Mesenchymal stem cell (in vitro differentiated cells and primary cell): ENCODE measurements at regions not wholly inside any gene's neighbourhood (a gene's known extent, or its start where the extent isn't known, plus 50 kb on each side); places are given as distances from the start of the nearest gene placed in this dataset.

Experiments
- DNase-seq: peaks from one replicate; pipeline ENCODE4 v3.0.0-alpha.2; 2013
- H2AFZ ChIP-seq: one replicate; pipeline ENCODE4 v1.6.1; 2013; ENCODE audit warnings: low read depth, mild to moderate bottlenecking, control low read depth, inconsistent platforms, low read length, moderate library complexity
- H2AK5ac ChIP-seq: 2 replicates; pipeline ENCODE4 v1.6.1; 2013; ENCODE audit warnings: low read length, moderate library complexity, mild to moderate bottlenecking, inconsistent platforms; ENCODE audit not compliant: severe bottlenecking
- H2BK120ac ChIP-seq: one replicate; pipeline ENCODE4 v1.6.1; 2013; ENCODE audit warnings: low read depth, mild to moderate bottlenecking, inconsistent platforms, low read length, moderate library complexity
- H2BK12ac ChIP-seq, 2 experiments: one replicate each; pipeline ENCODE4 v1.6.1; 2013; ENCODE audit warnings: inconsistent platforms in 2 of 2, low read length in 2 of 2, mild to moderate bottlenecking in 2 of 2, moderate library complexity in 2 of 2, control low read depth in 1 of 2
- H2BK15ac ChIP-seq: one replicate; pipeline ENCODE4 v1.6.1; 2013; ENCODE audit warnings: mild to moderate bottlenecking, low read depth, inconsistent platforms; ENCODE audit not compliant: poor library complexity, severe bottlenecking
- H2BK5ac ChIP-seq: 2 replicates; pipeline ENCODE4 v1.6.1; 2013; ENCODE audit warnings: low read depth, mild to moderate bottlenecking, low read length, control low read depth, inconsistent platforms; ENCODE audit not compliant: poor library complexity, severe bottlenecking
- H3K14ac ChIP-seq, 2 experiments: one replicate each; pipeline ENCODE4 v1.6.1; 2013; ENCODE audit warnings: inconsistent platforms in 2 of 2, low read length in 2 of 2, control low read depth in 1 of 2, mild to moderate bottlenecking in 1 of 2, moderate library complexity in 1 of 2
- H3K18ac ChIP-seq, 2 experiments: one replicate each; pipeline ENCODE4 v1.6.1; 2013; ENCODE audit warnings: inconsistent platforms in 2 of 2, low read length in 2 of 2, control low read depth in 1 of 2, low read depth in 1 of 2, mild to moderate bottlenecking in 1 of 2
- H3K23ac ChIP-seq, 2 experiments: one replicate each; pipeline ENCODE4 v1.6.1; 2013; ENCODE audit warnings: inconsistent platforms in 2 of 2, low read length in 2 of 2, mild to moderate bottlenecking in 2 of 2, moderate library complexity in 2 of 2, control low read depth in 1 of 2
- H3K27ac ChIP-seq: 2 replicates; pipeline ENCODE4 v1.5.1; 2013; ENCODE audit warnings: mild to moderate bottlenecking, moderate library complexity, low read length, control low read depth, inconsistent platforms; ENCODE audit not compliant: poor library complexity, severe bottlenecking
- H3K27me3 ChIP-seq, 2 experiments: 2 replicates each; pipeline versions ENCODE4 v1.6.1 to v1.7.0; 2013; ENCODE audit warnings: low read length in 2 of 2, mild to moderate bottlenecking in 2 of 2, moderate library complexity in 2 of 2, control low read depth in 1 of 2, inconsistent platforms in 1 of 2; ENCODE audit not compliant: control insufficient read depth in 1 of 2, insufficient read depth in 1 of 2
- H3K36me3 ChIP-seq, 2 experiments: 2 replicates each; pipeline versions ENCODE4 v1.6.1 to v1.7.0; 2013; ENCODE audit warnings: low read length in 2 of 2, control low read depth in 1 of 2, inconsistent platforms in 1 of 2, low read depth in 1 of 2, mild to moderate bottlenecking in 1 of 2; ENCODE audit not compliant: insufficient read depth in 2 of 2, control insufficient read depth in 1 of 2
- H3K4ac ChIP-seq, 2 experiments: one replicate each; pipeline ENCODE4 v1.6.1; 2013; ENCODE audit warnings: inconsistent platforms in 2 of 2, low read length in 2 of 2, mild to moderate bottlenecking in 2 of 2, moderate library complexity in 2 of 2, control low read depth in 1 of 2, low read depth in 1 of 2
- H3K4me1 ChIP-seq: 2 replicates; pipeline ENCODE4 v1.6.1; 2013; ENCODE audit warnings: low read depth, low read length, control low read depth; ENCODE audit not compliant: control insufficient read depth, insufficient read depth
- H3K4me2 ChIP-seq: 2 replicates; pipeline ENCODE4 v1.6.1; 2013; ENCODE audit warnings: low read length, mild to moderate bottlenecking, inconsistent platforms; ENCODE audit not compliant: poor library complexity, severe bottlenecking
- H3K4me3 ChIP-seq, 2 experiments: 2 replicates each; pipeline versions ENCODE4 v1.5.1 to v1.7.0; 2013; ENCODE audit warnings: low read length in 2 of 2, mild to moderate bottlenecking in 2 of 2, control low read depth in 1 of 2, low read depth in 1 of 2; ENCODE audit not compliant: insufficient read depth in 1 of 2
- H3K79me1 ChIP-seq: replicated peaks from 2 replicates; pipeline ENCODE4 v1.6.1; 2013; ENCODE audit warnings: mild to moderate bottlenecking, control low read depth, low read length, inconsistent platforms; ENCODE audit not compliant: poor library complexity, severe bottlenecking
- H3K9ac ChIP-seq: 2 replicates; pipeline ENCODE4 v1.7.0; 2013; ENCODE audit warnings: mild to moderate bottlenecking, low read length, moderate library complexity
- H3K9me3 ChIP-seq: 2 replicates; pipeline ENCODE4 v1.7.0; 2013; ENCODE audit warnings: mild to moderate bottlenecking, low read length; ENCODE audit not compliant: control insufficient read depth
- H4K8ac ChIP-seq: one replicate; pipeline ENCODE4 v1.6.1; 2013; ENCODE audit warnings: inconsistent platforms, mild to moderate bottlenecking, low read length, moderate library complexity
- H4K91ac ChIP-seq: one replicate; pipeline ENCODE4 v1.6.1; 2013; ENCODE audit warnings: mild to moderate bottlenecking, low read length, inconsistent platforms
- WGBS: methylation state at CpG from one replicate; pipeline ENCODE4 v1.1.7; 2013; ENCODE audit warnings: mixed read lengths; 5-methylcytosine and 5-hydroxymethylcytosine counted together

GRCh38 chr20:12435268-12435667, 517.6 kb downstream of the BTBD3 start:
- WGBS = 59% methylated on average over 3 of the region's 4 CpGs
- no peaks in the 10 kb centered on the region for H3K4me1 ChIP-seq
- no peaks in the 10 kb centered on the region for H3K36me3 ChIP-seq
- H3K4ac ChIP-seq = no peak overlapping the region
- no peak overlapping the region for H3K14ac ChIP-seq
- H2AFZ ChIP-seq = no peak overlapping the region
- H4K8ac ChIP-seq = no peak overlapping the region
- no peak overlapping the region for H2BK5ac ChIP-seq
- H3K18ac ChIP-seq = no peak overlapping the region
- DNase-seq = no peak
- H3K4me3 ChIP-seq = no peak overlapping the region
- H3K23ac ChIP-seq = no peak overlapping the region
- no peak overlapping the region for H2AK5ac ChIP-seq
- no peak overlapping the region for H4K91ac ChIP-seq
- H3K27ac ChIP-seq = no peak overlapping the region
- no peak overlapping the region for H2BK15ac ChIP-seq
- no peak overlapping the region for H3K4me2 ChIP-seq
- no peaks in the 10 kb centered on the region for H3K79me1 ChIP-seq
- no peak overlapping the region for H2BK120ac ChIP-seq
- H3K9me3 ChIP-seq = peaks cover 14% of the 10 kb centered on the region
- no peak overlapping the region for H3K9ac ChIP-seq
- no peaks in the 10 kb centered on the region for H3K27me3 ChIP-seq
- H2BK12ac ChIP-seq = no peak overlapping the region

- H3K9me3 ChIP-seq = peaks cover 6% of the 10 kb centered on the region
- H3K18ac ChIP-seq = no peak overlapping the region
- H2BK120ac ChIP-seq = no peak overlapping the region
- H2BK5ac ChIP-seq = no peak overlapping the region
- no peak overlapping the region for H4K91ac ChIP-seq
- H3K9ac ChIP-seq = no peak overlapping the region
- no peaks in the 10 kb centered on the region for H3K4me1 ChIP-seq
- WGBS = 84% methylated on average over 1 of the region's 1 CpG
- no peak overlapping the region for H2BK12ac ChIP-seq
- no peak overlapping the region for H4K8ac ChIP-seq
- no peak overlapping the region for H3K4me3 ChIP-seq
- no peak overlapping the region for H3K4ac ChIP-seq
- H2BK15ac ChIP-seq = no peak overlapping the region
- H3K14ac ChIP-seq = no peak overlapping the region
- DNase-seq = no peak
- H3K27me3 ChIP-seq = no peaks in the 10 kb centered on the region
- H2AFZ ChIP-seq = no peak overlapping the region
- H3K27ac ChIP-seq = no peak overlapping the region
- no peaks in the 10 kb centered on the region for H3K79me1 ChIP-seq
- no peak overlapping the region for H2AK5ac ChIP-seq
- no peak overlapping the region for H3K4me2 ChIP-seq
- H3K23ac ChIP-seq = no peak overlapping the region
- H3K36me3 ChIP-seq = no peaks in the 10 kb centered on the region
These were observed 536.0 kb downstream of the BTBD3 start for GRCh38 chr20:12453711-12454110.

DNA sequence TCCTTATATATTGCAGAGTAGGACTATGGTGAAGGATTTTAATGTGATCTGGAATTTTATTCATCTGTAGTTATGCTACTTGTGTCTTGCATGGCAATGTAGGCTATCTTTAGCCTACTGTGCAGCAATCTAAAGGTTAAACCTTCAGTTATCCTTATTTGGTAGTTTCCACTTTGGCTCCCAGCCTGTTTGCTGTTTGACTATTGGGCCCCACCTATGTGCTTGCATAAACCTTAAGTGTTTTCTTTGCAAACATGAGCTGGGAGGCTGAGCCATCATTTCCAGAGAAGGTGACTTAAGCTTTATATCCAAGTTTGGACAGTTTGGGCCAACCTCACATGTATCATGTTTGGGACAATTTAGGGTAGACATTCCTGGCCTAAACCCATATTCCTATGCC, 537.5 kb downstream of the BTBD3 start:
- DNase-seq = no peak
- H3K14ac ChIP-seq = no peak overlapping the region
- no peak overlapping the region for H3K4me3 ChIP-seq
- H3K79me1 ChIP-seq = no peaks in the 10 kb centered on the region
- H3K23ac ChIP-seq = no peak overlapping the region
- no peak overlapping the region for H4K8ac ChIP-seq
- no peak overlapping the region for H4K91ac ChIP-seq
- no peak overlapping the region for H2AFZ ChIP-seq
- no peak overlapping the region for H3K4ac ChIP-seq
- no peak overlapping the region for H2AK5ac ChIP-seq
- no peak overlapping the region for H2BK12ac ChIP-seq
- no peak overlapping the region for H3K18ac ChIP-seq
- H3K27me3 ChIP-seq = no peaks in the 10 kb centered on the region
- no peak overlapping the region for H2BK120ac ChIP-seq
- H3K36me3 ChIP-seq = no peaks in the 10 kb centered on the region
- H3K9me3 ChIP-seq = no peaks in the 10 kb centered on the region
- no peaks in the 10 kb centered on the region for H3K4me1 ChIP-seq
- no peak overlapping the region for H2BK15ac ChIP-seq
- H3K27ac ChIP-seq = no peak overlapping the region
- H3K4me2 ChIP-seq = no peak overlapping the region
- no peak overlapping the region for H3K9ac ChIP-seq
- no peak overlapping the region for H2BK5ac ChIP-seq

DNA sequence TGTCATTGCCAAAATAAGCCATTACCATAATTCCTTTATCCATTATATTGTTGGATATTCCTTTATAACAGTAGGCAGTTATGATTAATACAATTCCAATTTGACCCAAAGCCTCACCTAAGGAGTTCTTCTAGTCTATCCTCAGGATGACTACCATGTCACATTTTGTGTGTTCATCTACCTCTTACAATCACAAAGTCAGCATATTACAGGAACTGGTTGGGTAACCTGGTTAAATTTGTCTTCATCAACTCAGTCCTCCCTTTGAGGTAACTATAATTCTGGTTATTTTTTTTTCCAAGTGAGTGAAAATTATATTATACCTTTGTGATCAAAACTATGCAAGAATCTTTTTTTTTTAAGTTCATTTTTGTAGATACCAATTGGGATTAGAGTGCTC, 540.5 kb downstream of the BTBD3 start:
- Histone ChIP-seq H2AFZ (no peak overlapping the region), H4K8ac (no peak overlapping the region), H3K4ac (no peak overlapping the region), H3K36me3 (no peaks in the 10 kb centered on the region), H3K18ac (no peak overlapping the region), H2BK120ac (no peak overlapping the region), H3K4me3 (no peak overlapping the region), H3K9ac (no peak overlapping the region), H2AK5ac (no peak overlapping the region), H3K79me1 (no peaks in the 10 kb centered on the region), H2BK5ac (no peak overlapping the region), H3K27me3 (no peaks in the 10 kb centered on the region), H3K23ac (no peak overlapping the region), H3K14ac (no peak overlapping the region), H4K91ac (no peak overlapping the region), H2BK15ac (no peak overlapping the region), H3K4me1 (no peaks in the 10 kb centered on the region), H2BK12ac (no peak overlapping the region), H3K4me2 (no peak overlapping the region), H3K27ac (no peak overlapping the region), H3K9me3 (peaks cover 15% of the 10 kb centered on the region)
- DNase-seq = no peak
